ENCODE measurements at regions not wholly inside any gene's neighbourhood (a gene's known extent, or its start where the extent isn't known, plus 50 kb on each side); places are given as distances from the start of the nearest gene placed in this dataset.
"Not testable (repeated sequence)": the region's sequence is repeated elsewhere in the genome, so short reads cannot be mapped to it uniquely, and the experiment has no call there.

GRCh38 chr5:86671536-86671935, 53.8 kb downstream of the COX7C start:
- no peak for DNase-seq

GRCh38 chr5:86674069-86674468, 56.3 kb downstream of the COX7C start:
- DNase-seq, result no peak

- no peak for DNase-seq
Observed at GRCh38 chr5:86675311-86675710, 57.6 kb downstream of the COX7C start.

- peak; percentile 26 for DNase-seq
Observed at GRCh38 chr5:86679529-86679928, 61.8 kb downstream of the COX7C start.

GRCh38 chr5:86679949-86680348, 62.2 kb downstream of the COX7C start:
- DNase-seq, result no peak

GRCh38 chr5:86684222-86684621, 66.5 kb downstream of the COX7C start:
- DNase-seq, result no peak

GRCh38 chr5:86686046-86686445, 68.3 kb downstream of the COX7C start:
- DNase-seq, result no peak

GRCh38 chr5:86688406-86688805, 70.7 kb downstream of the COX7C start:
- no peak for DNase-seq

- DNase-seq, result no peak
Observed at GRCh38 chr5:86689103-86689729, 71.5 kb downstream of the COX7C start.

GRCh38 chr5:86709157-86709881, 91.6 kb downstream of the COX7C start:
- no peak for DNase-seq

GRCh38 chr5:86716121-86716520, 98.4 kb downstream of the COX7C start:
- DNase-seq, result no peak

- DNase-seq, result not testable (repeated sequence)
Observed at GRCh38 chr5:86731319-86732117, 113.8 kb downstream of the COX7C start.

- no peak for DNase-seq
Observed at GRCh38 chr5:86735370-86735769, 117.6 kb downstream of the COX7C start.

- no peak for DNase-seq
Observed at GRCh38 chr5:86737579-86737978, 119.8 kb downstream of the COX7C start.

- DNase-seq, result no peak
Observed at GRCh38 chr5:86748538-86749105, 130.9 kb downstream of the COX7C start.

- DNase-seq, result no peak
Observed at GRCh38 chr5:86749841-86750240, 132.1 kb downstream of the COX7C start.

GRCh38 chr5:86756839-86757238, 139.1 kb downstream of the COX7C start:
- no peak for DNase-seq

- no peak for DNase-seq
Observed at GRCh38 chr5:86757824-86758223, 140.1 kb downstream of the COX7C start.

- no peak for DNase-seq
Observed at GRCh38 chr5:86760661-86761060, 142.9 kb downstream of the COX7C start.

- no peak for DNase-seq
Observed at GRCh38 chr5:86763929-86764328, 146.2 kb downstream of the COX7C start.

- no peak for DNase-seq
Observed at GRCh38 chr5:86765778-86766502, 148.2 kb downstream of the COX7C start.

GRCh38 chr5:86768699-86769202, 151.0 kb downstream of the COX7C start:
- DNase-seq, result no peak

All from muscle of arm (tissue), 1 donor.